Activated CD4-positive, alpha-beta T cell treated with anti-CD3 and anti-CD28 coated beads, Interleukin-2, Interleukin-4, amounts not matched to agents 100 ng/mL and 50 ng/mL, durations not matched to agents 16 hours and 8 hours (primary cell): ENCODE measurements at regions not wholly inside any gene's neighbourhood (a gene's known extent, or its start where the extent isn't known, plus 50 kb on each side); places are given as distances from the start of the nearest gene placed in this dataset.

Experiments used
- DNase-seq: peaks from one replicate; pipeline ENCODE4 v3.0.0-alpha.2; 2020; ENCODE audit warnings: low spot score

DNA sequence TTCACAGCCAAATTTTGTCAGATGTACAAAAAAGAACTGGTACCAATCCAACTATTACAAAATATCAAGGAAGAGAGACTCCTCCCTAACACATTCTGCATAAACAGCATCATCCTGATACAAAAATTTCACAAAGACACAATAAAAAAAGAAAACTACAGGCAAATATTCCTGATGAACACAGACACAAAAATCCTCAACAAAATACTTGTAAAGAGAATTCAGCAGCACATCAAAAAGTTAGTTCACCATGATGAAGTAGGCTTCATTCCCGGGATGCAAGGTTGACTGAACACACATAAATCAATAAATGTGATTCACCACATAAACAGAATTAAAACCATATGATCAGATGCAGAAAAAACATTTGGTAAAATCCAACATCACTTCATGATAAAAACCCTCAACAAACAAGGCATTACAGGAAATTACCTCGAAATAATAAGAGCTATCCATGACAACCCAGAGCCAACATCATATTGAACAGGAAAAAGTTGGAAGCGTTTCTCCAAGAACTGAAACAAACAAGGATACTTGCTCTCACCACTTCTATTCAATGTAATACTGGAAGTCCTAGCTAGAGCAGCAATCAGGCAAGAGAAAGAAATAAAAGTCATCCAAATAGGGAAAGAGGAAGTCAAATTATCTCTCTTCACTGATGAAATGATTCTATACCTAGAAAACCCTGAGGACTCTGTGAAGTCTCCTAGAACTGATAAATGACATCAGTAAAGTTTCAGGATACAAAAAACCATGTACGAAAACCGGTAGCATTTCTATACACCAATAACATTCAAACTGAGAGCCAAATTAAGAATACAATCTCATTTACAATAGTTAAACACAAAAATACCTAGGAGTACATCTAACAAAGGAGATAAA lies 223.1 kb downstream of the REEP3 start:
- no peak for DNase-seq

DNA sequence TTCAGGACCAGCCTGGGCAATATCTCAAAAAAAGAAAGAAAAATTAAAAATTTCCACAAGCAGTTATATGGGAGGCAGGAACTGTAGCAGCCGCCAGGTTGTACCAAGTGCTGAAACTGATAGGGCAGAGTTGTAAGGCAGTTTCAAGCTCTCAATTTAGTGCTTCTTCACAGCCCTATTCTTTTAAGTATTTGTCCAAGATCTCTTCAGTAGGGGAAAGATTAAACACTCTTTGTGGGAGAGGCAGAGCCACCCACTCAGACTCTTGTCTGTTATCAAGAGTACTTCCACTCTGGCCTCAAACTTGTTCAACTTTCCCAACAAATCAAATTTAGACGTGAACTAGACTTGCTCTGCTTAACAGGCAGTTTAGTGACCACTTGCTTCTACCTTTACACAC lies 228.7 kb downstream of the REEP3 start:
- DNase-seq, result no peak

DNA sequence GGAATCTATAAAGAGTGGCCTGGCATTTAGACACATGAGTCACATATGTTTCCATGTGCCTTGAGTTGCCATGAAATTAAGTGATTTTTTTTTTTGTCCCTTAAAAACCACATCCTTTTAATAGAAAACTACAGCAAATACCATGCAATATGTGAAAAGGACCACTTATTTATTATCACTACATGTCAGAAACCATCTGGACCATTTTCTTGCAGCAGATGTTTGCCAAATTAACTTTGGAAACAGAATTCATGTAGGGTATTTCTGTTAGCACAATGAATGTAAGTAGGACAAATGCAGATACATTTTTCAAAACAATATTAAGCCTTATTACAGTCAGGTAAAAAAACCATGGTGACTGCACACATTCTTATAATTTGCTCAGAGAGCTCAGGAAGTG lies 230.6 kb downstream of the REEP3 start:
- DNase-seq, result no peak

DNA sequence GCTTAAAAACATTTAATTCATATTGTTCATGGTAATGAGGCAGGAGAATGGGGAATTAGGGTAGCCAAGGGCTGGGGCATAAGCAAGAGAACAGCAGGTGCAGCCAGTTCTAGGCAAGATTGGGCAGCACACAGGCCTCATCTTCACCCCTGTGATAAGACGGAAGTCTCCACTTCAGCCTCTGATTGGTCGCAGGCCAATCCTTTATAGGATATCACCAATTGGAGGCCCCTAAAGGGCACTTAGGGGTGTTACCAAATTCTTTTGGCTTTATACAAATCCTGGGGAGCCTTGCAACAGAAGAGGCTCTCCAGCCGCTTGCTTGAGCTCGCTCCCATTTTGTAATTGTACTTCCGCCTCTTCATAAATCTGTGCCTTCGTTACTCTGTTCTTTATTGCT lies 231.1 kb downstream of the REEP3 start:
- DNase-seq, result no peak

DNA sequence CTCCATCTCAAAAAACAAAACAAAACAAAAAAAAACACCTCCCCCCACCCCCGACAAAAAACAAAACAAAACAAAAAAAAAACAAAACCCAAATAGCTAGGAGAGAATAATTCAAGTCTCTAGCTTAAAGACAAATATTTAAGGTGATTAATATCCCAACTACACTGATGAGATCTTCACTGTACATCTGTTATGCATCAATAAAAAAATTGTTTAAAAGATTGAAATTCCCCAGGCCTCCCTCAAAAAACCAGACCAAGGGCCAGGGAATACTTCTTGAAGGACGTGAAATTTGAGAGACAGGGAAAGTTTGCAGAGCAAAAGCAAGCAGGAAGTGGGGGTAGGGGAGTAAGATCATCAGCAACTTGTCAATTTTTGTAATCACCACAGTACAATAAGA lies 232.6 kb downstream of the REEP3 start:
- no peak for DNase-seq

DNA sequence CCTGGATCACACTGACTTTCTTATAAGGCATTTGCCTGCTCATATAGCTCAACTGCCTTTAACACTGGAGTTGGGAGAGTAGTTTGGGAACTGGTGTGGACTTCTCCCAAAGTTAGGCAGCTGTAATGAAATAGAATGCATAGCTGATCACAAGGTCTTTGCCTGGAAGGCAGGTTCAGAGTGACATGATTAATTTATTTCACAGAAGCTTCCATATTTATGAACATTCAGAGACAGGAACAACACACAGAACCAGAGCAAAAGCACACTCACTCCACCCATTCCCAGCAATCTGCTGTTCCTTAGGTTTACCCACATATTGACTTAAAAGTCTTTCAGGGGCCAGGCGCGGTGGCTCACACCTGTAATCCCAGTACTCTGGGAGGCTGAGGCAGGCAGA lies 234.2 kb downstream of the REEP3 start:
- DNase-seq, result no peak

DNA sequence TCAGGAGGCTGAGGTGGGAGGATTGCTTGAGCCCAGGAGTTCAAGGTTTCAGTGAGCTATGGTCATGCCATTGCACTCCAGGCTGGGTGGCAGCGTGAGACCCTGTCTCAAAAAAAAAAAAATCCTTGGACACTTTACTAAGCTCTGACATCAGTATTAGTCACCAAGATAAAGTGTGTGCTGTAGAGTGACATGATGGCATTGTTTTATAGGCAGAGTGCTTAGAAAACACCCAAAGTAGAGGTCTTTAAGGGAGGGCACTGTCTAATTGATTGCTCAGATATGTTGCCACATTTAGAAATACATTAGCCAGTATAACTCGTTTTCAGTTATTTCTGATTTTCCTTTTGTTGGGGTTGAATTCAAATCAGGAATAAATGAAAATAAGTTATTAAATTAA lies 235.9 kb downstream of the REEP3 start:
- no peak for DNase-seq

DNA sequence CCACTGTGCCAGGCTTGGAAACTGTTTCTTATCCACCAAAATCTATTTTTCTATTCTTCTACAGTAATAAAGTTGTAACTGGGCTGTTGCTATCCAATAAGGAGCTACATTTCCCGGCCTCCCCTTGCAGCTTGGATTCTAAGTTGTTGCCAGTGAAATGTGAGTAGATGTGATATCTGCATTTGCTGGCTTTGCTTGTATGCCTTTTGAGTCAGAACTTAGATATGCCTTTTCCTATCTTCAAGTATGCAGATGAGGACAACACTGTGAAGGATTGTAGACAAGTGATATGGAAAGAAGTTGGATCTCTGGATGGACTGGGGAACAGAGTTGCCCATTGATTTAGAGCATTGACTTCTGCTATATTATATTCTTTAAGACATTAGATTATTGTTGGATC lies 236.9 kb downstream of the REEP3 start:
- DNase-seq, result no peak

DNA sequence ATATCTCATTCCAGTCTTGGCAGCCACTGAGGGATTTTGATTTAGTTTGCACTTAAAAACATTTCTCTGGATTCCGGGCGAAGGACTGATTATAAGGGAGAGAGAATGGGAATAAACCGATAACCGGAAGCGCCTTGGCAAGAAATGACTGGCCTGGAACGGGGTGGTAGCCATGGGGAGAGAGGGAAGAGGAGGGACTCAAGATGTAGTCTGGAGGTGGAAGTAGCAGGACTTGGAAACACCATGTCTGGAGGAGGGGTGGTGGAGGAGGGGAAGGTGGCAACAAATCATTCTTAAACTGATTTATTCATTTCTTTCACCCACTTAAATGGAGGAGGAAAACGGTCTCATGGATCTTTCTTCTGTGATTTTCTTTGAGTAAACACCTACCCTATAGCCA lies 238.1 kb downstream of the REEP3 start:
- no peak for DNase-seq

DNA sequence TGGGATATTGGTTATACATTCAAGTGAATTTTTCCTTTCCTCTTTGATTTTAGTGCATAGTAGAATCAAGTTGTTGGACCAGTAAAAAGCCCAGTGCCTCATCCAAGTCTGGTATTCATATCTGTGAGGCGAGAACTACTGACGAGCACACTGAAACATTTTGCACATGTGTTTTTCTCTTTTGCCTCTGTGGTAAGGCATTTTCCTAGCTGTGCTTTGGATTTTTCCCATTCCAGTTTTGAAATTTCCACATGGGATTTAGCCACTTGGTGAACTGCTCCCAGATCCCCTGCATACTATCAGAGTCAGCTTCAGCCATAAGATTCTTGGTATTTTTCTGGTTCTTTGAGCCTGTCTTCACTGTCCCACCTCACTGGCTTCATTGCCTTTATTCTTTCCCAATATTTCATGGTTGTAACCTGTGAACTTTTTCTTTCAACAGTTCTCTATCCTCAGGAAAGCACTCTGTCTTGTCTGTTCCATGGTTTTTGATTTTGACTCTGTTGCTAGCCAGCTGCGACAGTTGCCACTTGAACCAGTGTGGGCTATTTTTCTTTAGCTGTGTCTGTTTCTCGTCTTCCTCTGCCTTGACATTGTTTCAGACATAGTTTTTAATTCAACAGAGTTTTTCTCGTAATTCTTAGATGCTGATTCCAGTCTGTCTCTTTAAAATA lies 239.0 kb downstream of the REEP3 start:
- DNase-seq, result no peak

DNA sequence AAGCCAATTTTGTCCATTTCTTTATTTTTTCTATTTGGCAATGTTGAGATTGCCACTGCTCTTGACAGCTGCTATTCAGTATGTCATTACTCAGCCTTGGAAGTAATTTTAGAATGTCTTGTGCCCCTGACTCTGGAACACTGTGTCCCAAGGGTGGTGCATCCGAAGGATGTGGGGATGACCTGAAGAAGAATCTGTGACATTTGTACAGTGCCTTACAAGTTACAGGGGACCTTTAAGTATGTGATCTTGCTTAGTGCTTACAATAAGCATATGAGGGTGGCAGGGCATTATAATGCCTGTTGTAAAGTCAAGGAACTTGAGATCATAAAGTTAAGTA lies 239.5 kb downstream of the REEP3 start:
- no peak for DNase-seq

DNA sequence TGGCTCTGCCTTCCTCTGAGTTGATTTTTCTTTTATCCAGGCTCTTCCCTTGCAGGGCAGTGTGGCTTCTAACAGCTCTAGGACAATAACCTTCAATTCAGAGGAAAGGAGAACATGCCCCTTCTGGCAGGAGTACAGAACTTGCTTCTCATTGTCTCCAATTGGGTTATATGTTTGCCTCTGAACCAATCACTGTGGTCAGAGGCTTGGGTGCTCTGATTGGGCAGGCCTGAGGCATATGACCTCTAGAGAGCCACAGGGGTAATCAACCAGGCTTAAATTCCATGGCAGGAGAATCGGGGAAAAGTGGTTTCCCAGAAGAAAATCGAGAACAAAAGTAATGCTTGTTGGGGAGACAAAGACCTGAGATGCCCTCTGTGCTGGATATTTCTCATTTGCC lies 240.0 kb downstream of the REEP3 start:
- DNase-seq, result no peak

DNA sequence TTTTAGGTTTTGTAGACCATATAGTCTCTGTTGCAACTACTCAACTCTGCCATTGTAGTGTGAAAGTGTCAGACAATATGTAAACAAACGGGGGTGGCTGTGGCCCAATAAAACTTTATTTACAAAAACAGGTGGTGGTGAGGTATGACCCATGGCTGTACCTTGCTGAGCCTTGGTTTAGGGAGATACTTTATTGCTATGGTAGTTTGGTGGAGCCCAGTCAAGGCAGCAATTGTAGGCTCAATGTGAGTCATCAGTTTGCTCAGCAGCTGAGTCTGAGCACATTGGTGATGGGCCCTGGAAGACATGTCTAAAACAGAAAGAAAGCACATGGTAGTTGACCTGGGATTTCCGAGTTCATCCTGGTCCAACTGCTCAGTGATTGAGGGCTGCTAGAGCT lies 242.5 kb downstream of the REEP3 start:
- no peak for DNase-seq

DNA sequence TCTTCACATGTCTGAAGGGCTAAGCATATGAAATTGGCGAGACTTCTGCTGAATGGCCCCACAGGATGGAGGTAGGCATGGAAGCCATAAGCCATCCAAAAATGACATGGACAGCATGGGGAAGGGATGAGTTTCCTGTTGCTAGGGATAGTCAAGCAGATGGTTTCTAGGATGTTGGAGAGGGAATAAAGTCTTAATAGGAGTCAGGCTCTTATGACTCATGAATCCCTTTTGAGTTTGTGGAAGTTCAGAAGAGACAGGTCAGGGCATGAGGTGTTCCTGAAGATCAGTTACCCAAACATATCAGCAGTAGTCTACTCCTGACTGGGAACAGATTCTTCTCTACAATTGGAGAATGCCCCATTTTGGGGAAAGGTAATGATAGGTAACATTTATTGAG lies 243.9 kb downstream of the REEP3 start:
- DNase-seq, result no peak

DNA sequence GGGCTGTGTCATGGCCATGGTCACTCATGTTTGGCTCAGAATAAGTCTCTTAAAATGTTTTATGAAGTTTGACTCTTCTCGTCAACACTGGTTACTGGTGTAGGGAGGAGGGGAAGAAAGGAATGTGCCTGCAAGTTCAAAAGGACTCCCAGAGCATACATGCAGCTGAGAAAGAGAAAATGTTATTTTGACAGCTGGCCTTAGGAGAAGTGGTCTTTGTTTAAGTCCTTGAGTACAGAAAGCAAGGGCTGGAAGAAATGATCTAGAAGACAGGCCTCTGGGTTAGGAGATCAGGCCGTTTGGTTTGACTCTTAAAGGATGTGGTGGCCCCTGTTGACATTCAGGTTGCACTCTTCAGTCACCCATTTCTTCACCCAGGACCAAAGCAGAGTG lies 245.5 kb downstream of the REEP3 start:
- no peak for DNase-seq

DNA sequence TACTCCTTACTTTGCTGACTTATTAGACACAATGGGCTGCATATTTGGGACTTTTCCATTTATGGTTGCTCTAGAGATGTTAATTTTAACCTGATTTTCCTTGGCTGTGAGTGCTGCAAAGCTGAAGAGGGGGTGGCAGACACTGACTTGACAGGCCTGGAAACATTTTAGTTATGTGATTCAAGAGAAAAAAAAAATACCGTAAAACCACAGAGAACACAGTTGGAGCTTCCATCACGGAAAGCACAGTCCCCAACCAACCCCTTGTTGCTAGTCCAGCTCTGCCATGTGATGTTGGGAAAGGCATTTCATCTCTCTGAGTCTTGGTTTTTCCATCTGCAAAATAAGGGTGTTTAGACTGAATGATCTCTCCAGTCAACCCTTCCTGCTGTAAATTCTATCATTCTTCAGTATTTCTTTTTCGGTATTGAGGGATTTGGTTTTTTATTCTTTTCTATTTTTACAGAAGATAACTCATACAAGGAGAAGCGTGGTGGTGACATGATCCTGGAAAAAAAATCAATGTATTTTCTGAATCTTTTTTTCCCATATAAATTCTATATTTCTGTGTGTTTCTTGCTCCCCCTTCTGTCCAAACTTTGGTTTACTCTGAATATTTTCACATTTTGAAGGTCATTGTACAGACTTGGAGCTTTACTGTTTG lies 246.1 kb downstream of the REEP3 start:
- DNase-seq, result no peak

DNA sequence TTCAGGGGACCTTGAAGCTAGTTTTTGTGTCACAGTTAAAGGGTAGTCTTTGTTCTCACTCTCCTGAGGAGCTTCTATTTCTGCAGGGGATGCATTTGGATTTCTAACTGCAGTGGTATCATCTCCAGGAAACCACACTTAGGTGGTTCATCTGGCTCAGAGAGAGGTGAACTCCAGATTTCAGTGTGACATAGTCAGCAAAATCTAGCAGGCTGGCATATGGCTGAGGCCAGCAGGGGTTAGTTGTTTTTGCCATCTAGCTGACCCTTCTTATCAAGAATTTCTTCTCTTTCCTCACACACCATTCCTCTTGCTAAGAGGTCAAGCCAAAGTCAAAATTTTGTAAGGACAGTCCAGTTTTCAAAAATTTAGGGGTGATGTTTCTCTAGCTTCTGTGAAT lies 248.2 kb downstream of the REEP3 start:
- DNase-seq, result no peak

DNA sequence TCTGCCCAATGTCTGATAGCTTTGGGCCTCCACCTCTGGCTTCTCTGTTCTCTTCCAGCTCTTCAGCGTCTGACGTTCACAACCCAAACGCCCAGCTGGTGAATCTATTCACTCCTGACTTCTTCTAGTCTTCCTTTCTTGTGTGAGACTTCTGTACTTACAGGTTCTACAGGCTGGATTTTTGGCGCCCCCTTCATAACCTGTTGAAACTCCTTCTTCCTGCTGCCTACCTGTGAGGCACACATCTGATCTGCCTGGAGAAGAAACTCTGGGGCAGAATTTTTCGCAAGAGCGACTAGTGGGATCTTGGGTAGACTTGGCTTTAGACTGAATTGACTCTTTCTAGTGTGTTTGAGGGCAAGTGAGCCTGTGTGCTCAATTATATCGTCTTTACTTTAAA lies 249.3 kb downstream of the REEP3 start:
- DNase-seq, result no peak

DNA sequence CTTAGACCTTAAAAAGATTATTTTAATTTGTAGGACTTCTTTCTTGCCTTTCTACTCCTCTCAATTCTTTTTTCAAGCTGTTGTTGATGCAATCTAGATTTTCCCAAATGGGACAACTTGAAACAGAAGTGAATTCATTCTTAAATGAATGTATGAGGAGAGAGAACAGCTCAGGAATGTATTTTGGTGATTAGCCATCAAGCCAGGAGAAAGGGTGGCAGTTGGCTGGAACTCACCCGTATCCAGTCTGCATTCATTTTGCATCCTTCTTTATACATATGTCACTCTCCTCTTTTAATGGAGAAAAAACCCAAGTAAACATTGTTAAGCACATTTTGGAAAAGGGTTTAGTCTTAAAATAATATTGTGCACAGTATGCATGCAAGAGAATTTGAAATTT lies 251.3 kb downstream of the REEP3 start:
- DNase-seq, result no peak

DNA sequence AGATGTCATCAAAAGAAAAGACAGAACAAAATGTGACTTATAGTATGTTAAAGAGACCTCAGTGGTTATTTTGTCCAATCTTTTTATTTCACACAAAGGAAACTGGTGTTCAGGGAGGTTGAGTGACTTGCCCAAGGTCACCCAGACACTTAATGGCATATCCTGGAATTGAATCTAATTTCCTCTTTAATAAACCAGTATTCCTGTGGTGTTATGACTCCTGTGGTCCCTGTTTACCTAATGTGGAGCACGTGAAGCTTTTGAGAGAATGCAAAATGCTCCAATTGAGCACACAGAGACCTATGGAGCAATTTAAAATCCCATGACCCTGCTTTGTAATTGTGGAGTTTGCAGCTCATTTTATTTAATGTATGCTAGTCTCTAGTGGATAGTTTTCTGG lies 251.9 kb downstream of the REEP3 start:
- DNase-seq, result no peak

DNA sequence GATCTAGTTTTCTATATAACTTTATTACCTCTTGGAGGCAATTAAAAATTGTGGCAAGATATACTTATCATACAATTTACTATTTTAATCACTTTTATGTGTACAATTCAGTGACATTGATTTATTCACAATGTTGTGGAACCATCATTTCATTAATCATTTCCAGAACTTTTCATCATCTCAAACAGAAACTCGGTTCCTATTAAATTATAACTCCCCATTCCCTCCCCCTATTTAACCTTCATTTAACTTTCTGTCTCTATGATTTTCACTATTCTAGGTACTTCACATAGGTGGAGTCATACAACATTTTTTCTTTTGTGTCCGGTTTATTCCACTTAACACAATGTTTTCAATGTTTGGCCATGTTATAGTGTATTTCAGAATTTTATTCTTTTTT lies 252.8 kb downstream of the REEP3 start:
- no peak for DNase-seq

DNA sequence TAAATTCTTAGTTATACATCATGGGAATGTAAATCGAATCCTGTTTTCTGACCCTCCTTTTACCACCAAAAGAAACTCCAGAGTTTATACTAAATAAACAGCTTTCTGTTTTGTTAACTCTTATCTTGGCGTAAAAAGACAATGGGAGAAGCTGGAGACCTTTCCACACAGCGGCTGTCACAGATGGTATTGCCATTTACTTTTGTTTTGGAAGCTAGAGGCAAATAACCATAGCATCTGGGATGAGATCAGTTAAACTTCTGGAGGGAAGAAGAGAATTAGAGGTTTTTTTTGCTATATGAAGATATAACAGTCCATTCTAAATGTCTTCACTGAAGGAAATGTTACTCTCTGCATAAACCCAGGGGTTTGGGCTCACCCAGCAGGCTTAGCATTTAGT lies 258.9 kb downstream of the REEP3 start:
- DNase-seq, result no peak

DNA sequence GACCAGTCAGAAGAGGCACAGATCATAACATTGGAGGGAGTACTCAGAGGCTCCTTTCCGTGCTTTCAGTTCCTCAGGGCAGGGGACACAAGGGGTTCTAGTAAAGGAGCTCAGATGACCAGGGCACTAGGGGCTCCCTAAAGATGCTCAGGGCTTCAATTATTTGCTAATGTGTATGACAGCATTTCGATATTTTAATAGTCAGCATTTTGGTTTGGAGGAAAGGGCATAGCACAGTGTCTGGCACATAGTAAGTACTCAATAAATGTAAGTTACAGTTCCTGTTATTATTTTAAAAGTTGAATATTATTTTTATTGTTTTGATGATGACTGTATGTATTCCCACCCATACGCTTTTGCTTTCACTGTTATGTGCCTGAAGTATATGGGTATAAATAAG lies 260.0 kb downstream of the REEP3 start:
- no peak for DNase-seq

DNA sequence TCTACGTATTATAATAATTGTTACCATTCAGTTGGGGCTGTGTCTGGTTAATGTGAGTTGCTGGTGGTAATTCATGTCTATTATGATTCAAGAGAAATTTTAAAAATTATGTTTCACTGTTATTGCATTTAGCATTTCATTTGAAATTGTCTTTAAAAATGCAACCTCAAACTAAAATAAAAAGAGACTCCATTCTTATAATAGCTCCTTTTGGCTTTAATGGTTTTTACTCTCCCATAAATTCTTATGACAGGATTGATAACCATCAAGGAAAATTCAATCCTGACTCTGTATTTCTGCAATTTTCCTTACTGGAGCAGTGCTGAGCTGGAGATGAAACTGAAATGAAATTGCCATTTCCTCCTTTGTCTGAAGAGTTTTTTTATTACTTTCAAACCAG lies 262.7 kb downstream of the REEP3 start:
- no peak for DNase-seq
